Peyer's patch (tissue), 4 donors: ENCODE measurements at regions not wholly inside any gene's neighbourhood (a gene's known extent, or its start where the extent isn't known, plus 50 kb on each side); places are given as distances from the start of the nearest gene placed in this dataset.

Experiments
- DNase-seq, 3 donors: peaks; one replicate each; pipeline ENCODE4 v3.0.0-alpha.2; 2017 to 2019
- H3K27ac ChIP-seq, 4 donors: fragments of 200-600 bp; sonication (generic); one replicate each; pipeline ENCODE4 v1.5.1; 2016 to 2019
- H3K27me3 ChIP-seq, 2 donors: fragments of 200-600 bp; sonication (generic); one replicate each; pipeline ENCODE4 v1.5.1; 2019
- H3K36me3 ChIP-seq, 3 donors: fragments of 200-600 bp; sonication (generic); one replicate each; pipeline ENCODE4 v1.5.1; 2016 to 2019
- H3K4me1 ChIP-seq, 4 donors: fragments of 200-600 bp; sonication (generic); one replicate each; pipeline ENCODE4 v1.5.1; 2016 to 2019
- H3K4me3 ChIP-seq, 4 donors: fragments of 200-600 bp; sonication (generic); 1 replicate in 3 of 4; 2 replicates in 1 of 4; pipeline ENCODE4 v1.5.1; 2016 to 2019; ENCODE audit warnings: mild to moderate bottlenecking in 1 of 4
- H3K9me3 ChIP-seq, 4 donors: fragments of 200-600 bp; sonication (generic); one replicate each; pipeline ENCODE4 v1.5.1; 2016 to 2019; ENCODE audit warnings: mild to moderate bottlenecking in 1 of 4
- CTCF ChIP-seq, 6 experiments: fragments of 450-650 bp in 4 of 6; fragments of 200-600 bp in 2 of 6; sonication (generic) in 1 of 6; IDR thresholded peaks; one replicate each; pipeline ENCODE4 v1.5.1; 2017 to 2019; ENCODE audit warnings: antibody characterized with exemption in 6 of 6, mild to moderate bottlenecking in 3 of 6, moderate library complexity in 1 of 6
- POLR2A ChIP-seq, 2 donors: fragments of 450-650 bp; IDR thresholded peaks; one replicate each; pipeline ENCODE4 v1.5.1; 2017; ENCODE audit warnings: antibody characterized with exemption in 2 of 2, mild to moderate bottlenecking in 2 of 2, moderate library complexity in 2 of 2

- TF ChIP-seq CTCF (IDR thresholded peaks at IDR 0.05): no peak
- TF ChIP-seq POLR2A (IDR thresholded peaks at IDR 0.05): no peak
- Histone ChIP-seq H3K4me3 (no peak overlapping the region), H3K36me3 (no peaks in the 10 kb centered on the region), H3K27ac (no peak overlapping the region), H3K27me3 (no peaks in the 10 kb centered on the region), H3K4me1 (no peaks in the 10 kb centered on the region), H3K9me3 (no peaks in the 10 kb centered on the region)
- no peak for DNase-seq
These were observed 64.8 kb upstream of the PLEKHA5 start for GRCh38 chr12:19064713-19065112.

- Histone ChIP-seq H3K27ac (no peak overlapping the region), H3K36me3 (no peaks in the 10 kb centered on the region), H3K9me3 (no peaks in the 10 kb centered on the region), H3K4me3 (no peak overlapping the region), H3K4me1 (no peaks in the 10 kb centered on the region), H3K27me3 (no peaks in the 10 kb centered on the region)
- TF ChIP-seq CTCF (IDR thresholded peaks at IDR 0.05): no peak
- no peak for TF ChIP-seq POLR2A (IDR thresholded peaks at IDR 0.05)
- no peak for DNase-seq
These were observed 64.3 kb upstream of the PLEKHA5 start for GRCh38 chr12:19065223-19065622.

- H3K27me3 ChIP-seq: no peaks in the 10 kb centered on the region
- no peak overlapping the region for H3K4me3 ChIP-seq
- TF ChIP-seq POLR2A (IDR thresholded peaks at IDR 0.05): no peak
- no peak for TF ChIP-seq CTCF (IDR thresholded peaks at IDR 0.05)
- no peak overlapping the region for H3K27ac ChIP-seq
- no peak for DNase-seq
- no peaks in the 10 kb centered on the region for H3K4me1 ChIP-seq
- H3K9me3 ChIP-seq: no peaks in the 10 kb centered on the region
- H3K36me3 ChIP-seq: no peaks in the 10 kb centered on the region
These were observed 63.7 kb upstream of the PLEKHA5 start for GRCh38 chr12:19065871-19066270.

- no peak overlapping the region for H3K27ac ChIP-seq
These were observed 63.0 kb upstream of the PLEKHA5 start for GRCh38 chr12:19066475-19067001.

GRCh38 chr12:19068137-19068536 is 61.4 kb upstream of the PLEKHA5 start:
- H3K9me3 ChIP-seq: no peaks in the 10 kb centered on the region
- no peak overlapping the region for H3K4me3 ChIP-seq
- no peaks in the 10 kb centered on the region for H3K4me1 ChIP-seq
- H3K27ac ChIP-seq: no peak overlapping the region
- no peak for TF ChIP-seq POLR2A (IDR thresholded peaks at IDR 0.05)
- no peak for TF ChIP-seq CTCF (IDR thresholded peaks at IDR 0.05)
- DNase-seq: no peak
- no peaks in the 10 kb centered on the region for H3K27me3 ChIP-seq
- no peaks in the 10 kb centered on the region for H3K36me3 ChIP-seq

More at GRCh38 chr12:19066475-19067001, 63.0 kb upstream of the PLEKHA5 start:
- no peak for DNase-seq
- Histone ChIP-seq H3K27me3 (no peaks in the 10 kb centered on the region), H3K4me3 (no peak overlapping the region), H3K36me3 (no peaks in the 10 kb centered on the region), H3K4me1 (no peaks in the 10 kb centered on the region), H3K9me3 (no peaks in the 10 kb centered on the region)
- TF ChIP-seq POLR2A (IDR thresholded peaks at IDR 0.05) (no peak), CTCF (IDR thresholded peaks at IDR 0.05) (no peak)

- Histone ChIP-seq H3K27me3 (no peaks in the 10 kb centered on the region), H3K4me1 (no peaks in the 10 kb centered on the region), H3K27ac (no peak overlapping the region), H3K36me3 (no peaks in the 10 kb centered on the region), H3K9me3 (no peaks in the 10 kb centered on the region), H3K4me3 (no peak overlapping the region)
- TF ChIP-seq POLR2A (IDR thresholded peaks at IDR 0.05) (no peak), CTCF (IDR thresholded peaks at IDR 0.05) (no peak)
- no peak for DNase-seq
These were observed 59.2 kb upstream of the PLEKHA5 start for GRCh38 chr12:19070341-19070740.
